GM18507 (cell line): ENCODE measurements at regions not wholly inside any gene's neighbourhood (a gene's known extent, or its start where the extent isn't known, plus 50 kb on each side); places are given as distances from the start of the nearest gene placed in this dataset.
A peak's percentile ranks its signal among the peaks of the same experiment; 100 is the strongest.

ENCODE experiments used
- DNase-seq: peaks from one replicate; pipeline ENCODE4 v3.0.0; 2011; ENCODE audit warnings: low read depth; ENCODE audit not compliant: insufficient read length; ENCODE audit errors: extremely low spot score
- FAIRE-seq: peaks from 2 replicates; lab custom pipeline; 2011; peaks lifted over from hg19 to GRCh38; lab: Jason Lieb, UNC

GRCh38 chrX:42725196-42725595 lies 52.8 kb downstream of the PPP1R2C start:
- no peak for FAIRE-seq
- DNase-seq = no peak

GRCh38 chrX:42720209-42720608 lies 57.8 kb downstream of the PPP1R2C start:
- FAIRE-seq (no peak), DNase-seq (no peak)

GRCh38 chrX:42715701-42716262 lies 62.2 kb downstream of the PPP1R2C start:
- DNase-seq (no peak), FAIRE-seq (no peak)

- no peak for DNase-seq
- no peak for FAIRE-seq
Measured at GRCh38 chrX:42714981-42715700, 62.8 kb downstream of the PPP1R2C start.

GRCh38 chrX:42710452-42710851 lies 67.5 kb downstream of the PPP1R2C start:
- no peak for FAIRE-seq
- DNase-seq = no peak

GRCh38 chrX:42708222-42708621 lies 69.7 kb downstream of the PPP1R2C start:
- DNase-seq (no peak), FAIRE-seq (no peak)

DNA sequence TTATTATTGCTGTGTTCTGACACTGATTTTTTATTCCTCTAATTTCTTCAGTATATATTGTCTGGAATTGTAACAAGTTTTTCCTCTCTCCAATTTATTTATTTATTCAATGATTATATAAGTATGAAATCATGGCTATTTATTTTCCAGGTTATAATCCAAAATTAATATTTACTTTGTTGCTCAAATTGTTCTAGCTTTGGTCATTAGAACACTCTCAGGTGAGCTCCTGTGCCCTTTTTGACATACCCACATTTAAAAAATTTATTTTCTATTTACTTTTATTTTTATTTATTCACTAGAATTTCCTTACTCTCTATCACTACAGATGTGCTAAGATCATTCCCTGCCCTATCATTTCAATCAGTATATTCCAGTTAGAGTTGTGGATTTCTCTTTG lies 70.2 kb downstream of the PPP1R2C start:
- FAIRE-seq (no peak), DNase-seq (no peak)

DNA sequence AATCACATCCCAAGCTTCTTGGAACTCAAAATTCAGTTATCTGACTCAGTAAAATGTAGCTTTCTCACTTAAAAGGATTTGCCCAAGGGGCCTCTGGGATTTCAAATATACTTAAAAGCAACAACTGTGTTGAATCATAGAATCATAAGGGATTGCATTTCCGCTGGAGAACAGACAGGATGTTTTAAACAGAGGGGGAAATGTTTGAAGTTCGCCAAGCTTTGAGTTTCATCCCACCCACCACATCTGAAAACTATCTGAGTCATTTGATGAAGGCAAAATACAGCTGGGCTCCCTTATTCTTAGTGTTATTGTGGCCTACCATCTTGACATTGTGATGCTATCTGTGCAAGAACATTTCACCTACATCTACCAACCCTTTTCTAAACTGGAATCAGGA lies 73.5 kb downstream of the PPP1R2C start:
- DNase-seq (no peak), FAIRE-seq (no peak)

GRCh38 chrX:42697544-42697943 lies 80.4 kb downstream of the PPP1R2C start:
- DNase-seq (no peak), FAIRE-seq (no peak)

DNA sequence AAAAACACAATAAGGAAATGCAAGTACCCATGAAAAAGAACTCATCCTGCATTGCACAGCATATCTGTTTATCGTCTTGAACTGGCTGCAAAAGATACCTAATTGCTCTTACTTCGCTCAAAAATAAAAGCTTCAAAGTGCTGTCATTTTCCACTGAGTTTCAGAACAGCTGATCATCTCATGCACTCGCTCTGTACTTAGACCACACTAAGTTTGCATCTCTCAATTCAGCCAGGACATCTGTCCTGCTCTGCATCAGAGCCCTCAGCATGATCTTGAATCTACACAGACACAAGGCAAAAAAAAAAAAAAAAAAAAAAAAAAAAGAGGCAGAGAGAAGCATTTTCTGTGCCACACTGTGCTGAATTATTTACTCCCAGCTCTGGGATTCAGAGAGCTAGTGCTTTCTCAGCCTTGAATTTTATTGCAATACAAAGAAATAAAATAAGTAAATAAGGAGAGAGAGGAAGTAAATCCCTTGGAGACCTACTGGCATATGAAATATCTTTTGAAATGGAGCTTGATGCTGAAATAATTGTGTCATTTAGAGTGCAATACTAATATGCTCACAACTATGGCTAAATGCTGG lies 81.3 kb downstream of the PPP1R2C start:
- no peak for FAIRE-seq
- DNase-seq = no peak

DNA sequence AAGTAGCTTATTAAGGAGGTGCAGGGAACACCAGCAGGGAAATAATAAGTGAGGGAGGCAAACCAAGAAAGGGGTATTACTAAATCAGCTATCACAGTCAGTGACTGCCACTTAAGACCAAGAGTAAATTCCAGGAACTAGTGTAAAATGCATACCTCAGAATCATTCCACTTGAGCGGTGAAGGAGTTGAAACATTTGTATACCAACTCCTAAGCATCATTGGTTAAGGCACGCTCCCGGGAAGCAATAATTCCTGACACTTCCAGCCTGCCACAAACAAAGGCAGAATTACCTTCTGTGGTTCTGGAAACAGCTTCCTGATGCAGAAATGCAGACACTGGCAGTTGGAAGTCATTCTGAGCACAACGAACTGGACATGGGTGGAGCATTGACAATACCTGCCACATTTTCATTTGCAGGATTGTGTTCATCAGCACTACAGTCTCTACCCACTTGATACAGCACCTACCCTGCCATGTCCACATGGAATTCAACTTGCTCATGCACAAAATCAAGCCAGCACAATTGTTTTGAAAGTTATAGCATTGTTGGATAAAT lies 82.1 kb downstream of the PPP1R2C start:
- DNase-seq (no peak), FAIRE-seq (no peak)

DNA sequence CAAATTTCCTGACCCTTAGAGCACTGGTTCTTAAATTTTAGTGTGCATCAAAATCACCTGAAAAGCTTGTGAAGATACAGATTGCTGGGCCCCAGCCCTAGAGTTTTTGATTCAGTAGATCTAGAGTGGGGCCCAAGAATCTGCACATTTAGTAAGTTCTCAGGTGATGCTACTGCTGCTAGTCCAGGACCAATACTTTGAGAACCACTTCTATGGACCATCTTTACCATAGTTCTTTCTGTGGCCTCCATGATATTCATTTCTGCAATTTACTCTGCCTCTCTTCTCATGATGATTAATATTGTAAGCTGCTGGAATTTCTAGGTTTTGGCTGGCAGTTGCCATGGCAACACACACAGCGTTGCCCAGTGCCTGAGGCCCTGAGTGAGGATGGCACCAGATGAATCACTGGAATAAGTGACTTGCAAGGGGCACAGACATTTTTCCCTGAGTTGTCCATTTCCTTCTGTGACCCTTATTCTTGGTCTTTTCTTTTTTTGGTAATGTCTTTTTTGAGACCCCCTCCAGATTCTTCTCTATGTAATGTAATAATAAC lies 83.6 kb downstream of the PPP1R2C start:
- DNase-seq (no peak), FAIRE-seq (no peak)

DNA sequence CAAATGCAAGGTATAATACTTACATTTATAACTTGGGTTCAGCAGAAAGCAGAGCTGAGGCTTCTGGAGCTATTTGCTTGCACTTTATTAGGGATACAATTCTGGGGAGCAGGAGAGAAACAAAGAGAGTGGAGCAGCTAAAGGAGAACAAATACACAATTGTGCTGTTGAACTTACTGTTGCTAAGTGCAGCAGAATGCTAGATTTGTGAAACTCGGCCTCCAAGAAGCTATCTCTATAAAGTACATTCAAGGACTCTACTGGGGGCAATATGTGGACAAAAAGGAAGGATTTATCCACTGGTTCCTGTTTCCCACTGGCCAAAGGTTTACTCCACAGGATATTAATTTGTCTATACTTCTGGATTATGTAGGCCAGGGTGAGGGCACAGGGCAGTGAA lies 86.8 kb downstream of the PPP1R2C start:
- no peak for FAIRE-seq
- no peak for DNase-seq

- FAIRE-seq = peak; percentile 38
- no peak for DNase-seq
Measured at GRCh38 chrX:42686706-42687105, 91.3 kb downstream of the PPP1R2C start.

DNA sequence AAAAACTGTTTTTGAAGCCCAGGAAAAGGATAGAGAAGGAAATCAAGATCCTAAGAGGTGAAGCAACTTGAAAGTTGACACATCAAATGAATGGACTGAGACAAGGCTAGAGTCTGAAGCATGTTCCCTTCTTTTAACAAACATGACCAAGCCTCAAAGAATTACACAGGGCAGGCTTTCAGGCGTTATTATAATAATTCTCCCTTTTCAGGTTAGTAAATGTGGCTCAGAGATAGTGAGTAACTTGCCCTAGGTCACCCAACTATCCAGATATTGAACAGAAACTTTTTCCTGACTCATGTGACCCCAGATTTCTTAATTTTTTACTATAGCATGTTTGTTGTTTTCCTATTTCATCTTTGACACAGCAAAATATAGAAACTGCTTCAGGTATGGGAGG lies 91.7 kb downstream of the PPP1R2C start:
- FAIRE-seq = no peak
- no peak for DNase-seq

GRCh38 chrX:42684065-42684464 lies 93.9 kb downstream of the PPP1R2C start:
- DNase-seq (no peak), FAIRE-seq (no peak)

- DNase-seq = no peak
- FAIRE-seq = no peak
Measured at GRCh38 chrX:42680666-42681065, 97.3 kb downstream of the PPP1R2C start.

DNA sequence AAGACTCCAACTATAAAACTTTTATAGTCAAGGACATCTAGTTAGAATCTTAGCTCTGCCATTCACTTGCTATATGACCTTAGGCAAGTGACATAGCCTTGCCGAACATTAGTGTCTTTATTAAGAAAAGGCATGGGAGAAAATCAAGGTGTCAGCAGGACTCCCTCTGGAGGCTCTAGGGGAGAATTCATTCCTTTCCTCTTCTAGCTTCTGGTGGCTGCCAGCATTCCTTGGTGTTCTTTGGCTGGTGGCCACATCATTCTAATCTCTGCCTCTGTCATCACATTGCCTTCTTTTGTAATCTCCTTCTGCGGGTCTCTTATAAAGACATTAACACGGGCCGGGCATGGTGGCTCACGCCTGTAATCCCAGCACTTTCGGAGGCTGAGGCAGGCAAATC lies 99.8 kb downstream of the PPP1R2C start:
- FAIRE-seq (no peak), DNase-seq (no peak)

DNA sequence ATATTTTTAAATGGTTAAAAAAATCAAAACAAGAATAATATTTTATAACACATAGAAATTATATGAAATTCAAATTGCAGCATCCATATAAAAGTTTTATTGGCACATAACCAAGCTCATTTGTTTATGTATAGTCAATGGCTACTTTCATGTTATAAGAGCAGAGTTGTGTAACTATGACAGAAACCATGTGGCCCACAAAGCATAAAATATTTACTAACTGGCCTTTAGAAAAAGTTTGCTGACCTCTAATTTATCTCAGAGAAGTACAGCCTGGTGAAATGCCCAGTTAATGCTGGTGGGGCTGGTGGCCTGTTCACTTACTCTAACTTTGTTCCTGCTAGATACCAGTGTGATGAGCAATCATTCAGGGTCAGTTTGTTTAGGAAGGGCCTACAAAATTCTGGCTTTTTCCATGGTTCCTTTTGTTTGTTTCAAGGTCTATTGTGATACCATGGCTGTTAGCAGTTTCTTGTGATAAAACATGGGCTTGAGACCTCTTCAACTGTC lies 104.6 kb downstream of the PPP1R2C start:
- FAIRE-seq (no peak), DNase-seq (no peak)

GRCh38 chrX:42664680-42665079 lies 113.3 kb downstream of the PPP1R2C start:
- no peak for FAIRE-seq
- no peak for DNase-seq
